ENCODE measurements at regions not wholly inside any gene's neighbourhood (a gene's known extent, or its start where the extent isn't known, plus 50 kb on each side); places are given as distances from the start of the nearest gene placed in this dataset.

GRCh38 chr12:90151491-90152015 is 442.9 kb upstream of the ATP2B1 start:
- DNase-seq (ENCODE audit: low read depth, low spot score), result peak; percentile 7
- H3K9ac ChIP-seq (replicated peaks; ENCODE audit: extremely low read depth, insufficient read depth, low read length), result no peak overlapping the region
- H3K4me1 ChIP-seq (ENCODE audit: control insufficient read depth, extremely low read depth, insufficient read depth, low read length), result no peaks in the 10 kb centered on the region
- FAIRE-seq, result no peak
- CTCF ChIA-PET, result interaction anchor here (1.3 to 1.5 kb wide), 2 partner anchors 9 to 15 kb away, joined by 3 to 5 read pairs; no protein-coding TSS in a partner anchor
- no peak overlapping the region for H3K27ac ChIP-seq (ENCODE audit: insufficient read depth, low read depth, low read length)
- H3K4me2 ChIP-seq (ENCODE audit: insufficient read depth, low read length), result no peak overlapping the region
- H3K36me3 ChIP-seq (ENCODE audit: control insufficient read depth in 2 of 2, extremely low read depth in 1 of 2, insufficient read depth in 2 of 2, low read length in 2 of 2), result no peaks in the 10 kb centered on the region
- intact Hi-C loops (cut with micrococcal nuclease) (no loop called here), dilution Hi-C loops (cut with MboI; ENCODE audit: extremely low pct_ligation_motif_present, low sequenced_read_pairs) (no loop called here)
- no peak for TF ChIP-seq MAX (IDR thresholded peaks at IDR 0.05; ENCODE audit: insufficient read depth, insufficient read length)
- no peak for TF ChIP-seq EZH2 (IDR thresholded peaks at IDR 0.05; ENCODE audit: borderline replicate concordance, low read depth, low read length, severe bottlenecking)
- no peak for TF ChIP-seq FOS (IDR thresholded peaks at IDR 0.05; ENCODE audit: borderline replicate concordance, insufficient read depth, low read length)
- no peak for TF ChIP-seq POLR2A (IDR thresholded peaks at IDR 0.05; ENCODE audit: low read depth, low read length)
- TF ChIP-seq JUN (IDR thresholded peaks at IDR 0.05; ENCODE audit: borderline replicate concordance, insufficient read depth, insufficient read length, low read depth), result no peak
- no peak for TF ChIP-seq MYC (IDR thresholded peaks at IDR 0.05; ENCODE audit: low read depth, low read length)
- no TSS peak for BruUV-seq (replicated peaks)
- no peaks in the 10 kb centered on the region for H3K9me1 ChIP-seq (replicated peaks; ENCODE audit: control insufficient read depth, extremely low read depth, insufficient read depth, low read length)
- no peaks in the 10 kb centered on the region for H4K20me1 ChIP-seq (replicated peaks; ENCODE audit: control insufficient read depth, extremely low read depth, insufficient read depth, low read length)
- H3K79me2 ChIP-seq (ENCODE audit: control insufficient read depth, insufficient read depth, low read length), result no peaks in the 10 kb centered on the region
- no peak overlapping the region for H3K4me3 ChIP-seq (replicated peaks in 1 of 3; ENCODE audit: insufficient read depth in 1 of 3, low read depth in 1 of 3, low read length in 3 of 3)
- no peak overlapping the region for H2AFZ ChIP-seq (ENCODE audit: low read depth, low read length)
- POLR2A ChIA-PET, result no interaction called here
- no peaks in the 10 kb centered on the region for H3K9me3 ChIP-seq (replicated peaks; ENCODE audit: control insufficient read depth, insufficient read depth, low read length)
- H3K27me3 ChIP-seq (ENCODE audit: control insufficient read depth in 2 of 2, insufficient read depth in 2 of 2, low read length in 2 of 2), result no peaks in the 10 kb centered on the region

GRCh38 chr12:90149453-90149852 is 440.8 kb upstream of the ATP2B1 start:
- H3K4me2 ChIP-seq (ENCODE audit: insufficient read depth, low read length), result no peak overlapping the region
- dilution Hi-C loops (cut with MboI; ENCODE audit: extremely low pct_ligation_motif_present, low sequenced_read_pairs) (no loop called here), intact Hi-C loops (cut with micrococcal nuclease) (no loop called here)
- H3K9me1 ChIP-seq (replicated peaks; ENCODE audit: control insufficient read depth, extremely low read depth, insufficient read depth, low read length), result no peaks in the 10 kb centered on the region
- CTCF ChIA-PET, result no interaction called here
- H3K36me3 ChIP-seq (ENCODE audit: control insufficient read depth in 2 of 2, extremely low read depth in 1 of 2, insufficient read depth in 2 of 2, low read length in 2 of 2), result no peaks in the 10 kb centered on the region
- no peaks in the 10 kb centered on the region for H3K27me3 ChIP-seq (ENCODE audit: control insufficient read depth in 2 of 2, insufficient read depth in 2 of 2, low read length in 2 of 2)
- no peak overlapping the region for H3K4me3 ChIP-seq (replicated peaks in 1 of 3; ENCODE audit: insufficient read depth in 1 of 3, low read depth in 1 of 3, low read length in 3 of 3)
- no peak overlapping the region for H3K9ac ChIP-seq (replicated peaks; ENCODE audit: extremely low read depth, insufficient read depth, low read length)
- no peak for FAIRE-seq
- H3K79me2 ChIP-seq (ENCODE audit: control insufficient read depth, insufficient read depth, low read length), result no peaks in the 10 kb centered on the region
- H3K27ac ChIP-seq (ENCODE audit: insufficient read depth, low read depth, low read length), result no peak overlapping the region
- TF ChIP-seq GATA2 (IDR thresholded peaks at IDR 0.05; ENCODE audit: insufficient read depth, insufficient read length, low read depth, low read length), result no peak
- no peak for TF ChIP-seq JUN (IDR thresholded peaks at IDR 0.05; ENCODE audit: borderline replicate concordance, insufficient read depth, insufficient read length, low read depth)
- POLR2A ChIA-PET, result no interaction called here
- no peak for DNase-seq (ENCODE audit: low read depth, low spot score)
- H2AFZ ChIP-seq (ENCODE audit: low read depth, low read length), result no peak overlapping the region
- H3K9me3 ChIP-seq (replicated peaks; ENCODE audit: control insufficient read depth, insufficient read depth, low read length), result no peaks in the 10 kb centered on the region
- no TSS peak for BruUV-seq (replicated peaks)
- H3K4me1 ChIP-seq (ENCODE audit: control insufficient read depth, extremely low read depth, insufficient read depth, low read length), result no peaks in the 10 kb centered on the region
- no peaks in the 10 kb centered on the region for H4K20me1 ChIP-seq (replicated peaks; ENCODE audit: control insufficient read depth, extremely low read depth, insufficient read depth, low read length)
